ENCODE measurements at regions not wholly inside any gene's neighbourhood (a gene's known extent, or its start where the extent isn't known, plus 50 kb on each side); places are given as distances from the start of the nearest gene placed in this dataset.

DNA sequence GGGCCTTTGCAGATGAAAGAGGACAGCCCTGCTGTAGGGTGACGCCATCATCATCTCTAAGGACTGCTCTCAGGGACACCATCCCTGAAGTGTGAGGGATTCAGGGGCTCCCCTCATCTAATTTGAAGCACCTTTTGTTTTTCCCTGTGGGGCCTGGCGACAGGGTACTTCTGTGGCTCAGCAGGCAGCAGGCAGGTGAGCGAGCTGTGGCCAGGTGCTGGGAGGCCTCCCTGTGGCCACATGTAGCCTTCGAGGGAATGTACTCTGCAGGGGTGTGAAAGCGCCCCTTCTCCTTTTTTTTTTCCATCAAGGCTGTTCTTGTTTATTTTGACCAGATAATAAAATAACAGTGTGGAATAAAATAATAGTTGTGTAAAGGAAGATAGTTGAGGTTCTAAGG lies 118.2 kb upstream of the DPP6 start:
- Mint-ChIP-seq H3K27ac (no peak overlapping the region), H3K4me3 (no peak overlapping the region), H3K4me1 (ENCODE audit: unreplicated experiment) (no peaks in the 10 kb centered on the region), H3K27me3 (no peaks in the 10 kb centered on the region), H3K9me3 (peaks cover 14% of the 10 kb centered on the region), H3K36me3 (no peaks in the 10 kb centered on the region)
- TF ChIP-seq, protein P1, sequence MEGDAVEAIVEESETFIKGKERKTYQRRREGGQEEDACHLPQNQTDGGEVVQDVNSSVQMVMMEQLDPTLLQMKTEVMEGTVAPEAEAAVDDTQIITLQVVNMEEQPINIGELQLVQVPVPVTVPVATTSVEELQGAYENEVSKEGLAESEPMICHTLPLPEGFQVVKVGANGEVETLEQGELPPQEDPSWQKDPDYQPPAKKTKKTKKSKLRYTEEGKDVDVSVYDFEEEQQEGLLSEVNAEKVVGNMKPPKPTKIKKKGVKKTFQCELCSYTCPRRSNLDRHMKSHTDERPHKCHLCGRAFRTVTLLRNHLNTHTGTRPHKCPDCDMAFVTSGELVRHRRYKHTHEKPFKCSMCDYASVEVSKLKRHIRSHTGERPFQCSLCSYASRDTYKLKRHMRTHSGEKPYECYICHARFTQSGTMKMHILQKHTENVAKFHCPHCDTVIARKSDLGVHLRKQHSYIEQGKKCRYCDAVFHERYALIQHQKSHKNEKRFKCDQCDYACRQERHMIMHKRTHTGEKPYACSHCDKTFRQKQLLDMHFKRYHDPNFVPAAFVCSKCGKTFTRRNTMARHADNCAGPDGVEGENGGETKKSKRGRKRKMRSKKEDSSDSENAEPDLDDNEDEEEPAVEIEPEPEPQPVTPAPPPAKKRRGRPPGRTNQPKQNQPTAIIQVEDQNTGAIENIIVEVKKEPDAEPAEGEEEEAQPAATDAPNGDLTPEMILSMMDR (conservative IDR thresholded peaks at IDR 0.05): no peak
- DNase-seq (ENCODE audit: extremely low spot score, unreplicated experiment): no peak

DNA sequence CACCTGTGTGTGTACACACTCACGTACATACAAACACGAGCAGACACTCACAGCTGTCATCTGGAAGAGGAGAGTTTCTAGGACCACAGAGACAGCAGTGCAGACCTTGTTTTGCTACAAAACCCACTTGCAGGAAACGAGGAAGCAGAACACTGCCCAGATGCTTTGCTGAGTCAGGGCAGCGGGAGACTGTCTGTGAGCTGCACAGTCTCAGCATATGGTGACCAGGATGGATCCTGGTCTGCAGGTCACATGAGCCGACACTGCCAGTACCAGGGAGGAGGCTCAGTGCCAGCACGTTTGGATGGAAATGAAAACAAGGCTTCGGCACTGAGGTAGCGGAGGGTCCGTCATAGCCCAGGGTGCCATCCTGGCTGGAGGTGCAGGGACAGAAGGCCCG lies 117.6 kb upstream of the DPP6 start:
- no peaks in the 10 kb centered on the region for H3K36me3 Mint-ChIP-seq
- no peak overlapping the region for H3K27ac Mint-ChIP-seq
- TF ChIP-seq, protein P1 (conservative IDR thresholded peaks at IDR 0.05): no peak
- H3K9me3 Mint-ChIP-seq: peaks cover 10% of the 10 kb centered on the region
- no peak for DNase-seq (ENCODE audit: extremely low spot score, unreplicated experiment)
- no peaks in the 10 kb centered on the region for H3K4me1 Mint-ChIP-seq (ENCODE audit: unreplicated experiment)
- no peak overlapping the region for H3K4me3 Mint-ChIP-seq
- H3K27me3 Mint-ChIP-seq: no peaks in the 10 kb centered on the region

DNA sequence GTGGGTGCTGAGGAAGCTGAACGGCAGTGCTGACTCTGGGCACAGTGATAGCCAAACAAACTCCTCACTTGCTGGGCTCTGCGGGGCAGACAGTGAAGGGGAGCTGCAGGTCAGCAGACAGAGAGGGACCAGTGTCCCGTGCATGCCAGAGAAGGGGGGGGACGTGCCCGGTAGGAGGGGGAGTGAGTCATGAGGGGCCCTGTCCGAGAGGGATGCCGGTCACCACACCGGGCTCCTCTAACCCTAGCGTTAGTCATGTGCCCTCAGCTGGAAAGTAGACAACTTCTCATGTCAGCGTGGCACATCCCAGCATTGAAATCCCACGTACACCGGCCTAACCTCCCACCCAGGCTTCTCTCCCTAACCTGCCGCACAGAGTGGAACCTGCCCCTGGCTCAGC lies 117.1 kb upstream of the DPP6 start:
- no peaks in the 10 kb centered on the region for H3K36me3 Mint-ChIP-seq
- no peak for DNase-seq (ENCODE audit: extremely low spot score, unreplicated experiment)
- TF ChIP-seq, protein P1 (conservative IDR thresholded peaks at IDR 0.05): no peak
- H3K4me3 Mint-ChIP-seq: no peak overlapping the region
- no peaks in the 10 kb centered on the region for H3K4me1 Mint-ChIP-seq (ENCODE audit: unreplicated experiment)
- no peak overlapping the region for H3K27ac Mint-ChIP-seq
- H3K27me3 Mint-ChIP-seq: no peaks in the 10 kb centered on the region
- H3K9me3 Mint-ChIP-seq: peaks cover 10% of the 10 kb centered on the region

DNA sequence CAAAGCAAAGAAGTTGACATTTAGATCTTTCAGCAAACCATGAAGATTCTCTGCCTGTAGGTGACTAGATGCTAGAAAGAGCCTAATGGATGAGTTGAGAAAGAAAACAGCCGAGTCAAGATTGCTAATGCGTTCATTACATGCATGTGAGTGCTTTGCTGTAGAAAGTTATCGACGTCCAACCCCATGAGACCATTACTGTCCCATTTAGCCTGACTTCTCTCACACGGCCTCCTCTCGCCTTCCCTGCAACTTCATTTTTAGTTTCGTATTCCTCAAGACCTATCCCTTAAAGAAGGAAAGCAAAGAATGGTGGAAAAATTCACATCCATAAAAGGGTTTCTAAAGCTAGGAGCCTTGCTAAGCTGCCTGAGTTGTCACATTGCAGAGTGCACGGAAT lies 113.7 kb upstream of the DPP6 start:
- Mint-ChIP-seq H3K4me3 (no peak overlapping the region), H3K27ac (no peak overlapping the region), H3K9me3 (peaks cover 10% of the 10 kb centered on the region), H3K27me3 (no peaks in the 10 kb centered on the region), H3K36me3 (no peaks in the 10 kb centered on the region), H3K4me1 (ENCODE audit: unreplicated experiment) (no peaks in the 10 kb centered on the region)
- TF ChIP-seq, protein P1 (conservative IDR thresholded peaks at IDR 0.05): no peak
- DNase-seq (ENCODE audit: extremely low spot score, unreplicated experiment): no peak

DNA sequence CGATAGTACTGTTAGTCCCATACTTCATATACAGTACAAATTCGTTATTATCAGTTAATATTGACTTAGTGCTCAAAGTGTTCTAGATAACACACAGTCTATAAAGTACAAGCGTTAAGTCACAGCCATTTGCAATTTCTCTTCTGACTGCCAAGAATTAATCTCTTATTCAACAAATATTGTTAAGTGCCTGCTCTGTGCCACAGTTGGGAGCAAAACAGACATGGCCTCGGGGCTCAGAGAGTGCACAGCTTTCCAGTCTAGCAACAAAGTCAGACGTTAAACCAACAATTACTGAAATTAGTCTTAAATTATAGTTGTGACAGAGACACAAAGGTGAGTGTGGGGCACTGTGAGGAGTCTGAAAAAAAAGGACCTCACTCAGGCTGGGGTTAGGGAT lies 113.0 kb upstream of the DPP6 start:
- Mint-ChIP-seq H3K4me1 (ENCODE audit: unreplicated experiment) (no peaks in the 10 kb centered on the region), H3K36me3 (no peaks in the 10 kb centered on the region), H3K27me3 (no peaks in the 10 kb centered on the region), H3K9me3 (peaks cover 14% of the 10 kb centered on the region), H3K4me3 (no peak overlapping the region), H3K27ac (no peak overlapping the region)
- TF ChIP-seq, protein P1 (conservative IDR thresholded peaks at IDR 0.05): no peak
- no peak for DNase-seq (ENCODE audit: extremely low spot score, unreplicated experiment)

DNA sequence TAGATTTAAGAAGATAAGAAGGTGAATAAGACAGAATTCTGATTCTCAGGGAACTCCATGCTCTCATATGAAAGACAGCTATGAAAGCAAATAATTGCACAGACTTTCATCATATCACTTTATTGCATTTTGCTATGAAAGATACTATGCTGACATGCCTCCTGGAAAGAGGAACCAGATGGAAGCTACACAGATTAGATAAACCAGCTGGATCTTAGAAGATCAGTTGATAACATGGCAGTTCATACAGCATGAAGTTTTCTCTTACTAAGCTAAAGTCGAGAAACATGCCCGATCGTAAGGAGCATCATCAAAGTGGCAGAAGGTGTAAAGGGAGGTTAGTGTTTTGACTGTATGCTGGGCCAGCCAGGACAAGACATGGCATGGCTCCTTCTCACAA lies 112.5 kb upstream of the DPP6 start:
- Mint-ChIP-seq H3K36me3 (no peaks in the 10 kb centered on the region), H3K4me3 (no peak overlapping the region), H3K27ac (no peak overlapping the region), H3K27me3 (no peaks in the 10 kb centered on the region), H3K9me3 (peaks cover 12% of the 10 kb centered on the region), H3K4me1 (ENCODE audit: unreplicated experiment) (no peaks in the 10 kb centered on the region)
- TF ChIP-seq, protein P1 (conservative IDR thresholded peaks at IDR 0.05): no peak
- DNase-seq (ENCODE audit: extremely low spot score, unreplicated experiment): no peak
